ENCODE measurements at regions not wholly inside any gene's neighbourhood (a gene's known extent, or its start where the extent isn't known, plus 50 kb on each side); places are given as distances from the start of the nearest gene placed in this dataset.

GRCh38 chrX:65610481-65610880, 57.0 kb upstream of the MSN start:
- ATAC-seq, result no peak

DNA sequence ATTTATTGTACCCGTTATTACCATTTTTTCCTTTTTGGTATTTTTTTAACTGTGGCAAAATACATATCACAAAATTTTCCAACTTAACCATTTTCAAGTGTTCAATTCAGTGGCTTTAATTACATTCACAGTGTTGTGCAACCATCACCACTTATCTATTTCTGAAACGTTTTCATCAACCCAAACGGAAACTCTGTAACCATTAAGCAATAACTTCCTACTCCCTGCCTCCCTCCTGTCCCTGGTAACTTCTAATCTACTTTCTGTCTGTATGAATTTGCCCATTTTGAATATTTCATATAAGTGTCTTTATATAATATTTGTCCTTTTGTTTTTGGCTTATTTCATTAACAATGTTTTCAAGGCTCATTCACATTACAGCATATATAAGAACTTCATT, 57.4 kb upstream of the MSN start:
- TF ChIP-seq ZNF565 (CRISPR knock-in tag; conservative IDR thresholded peaks at IDR 0.05; ENCODE audit: low read depth) (no peak), POU6F1 (CRISPR knock-in tag; IDR thresholded peaks at IDR 0.05; ENCODE audit: borderline replicate concordance, low read depth) (no peak), ZNF70 (CRISPR knock-in tag; IDR thresholded peaks at IDR 0.05) (no peak), RARB (CRISPR knock-in tag; IDR thresholded peaks at IDR 0.05) (no peak)
- no peak for ATAC-seq

More at GRCh38 chrX:65610481-65610880, 57.0 kb upstream of the MSN start:
- TF ChIP-seq, protein P1, sequence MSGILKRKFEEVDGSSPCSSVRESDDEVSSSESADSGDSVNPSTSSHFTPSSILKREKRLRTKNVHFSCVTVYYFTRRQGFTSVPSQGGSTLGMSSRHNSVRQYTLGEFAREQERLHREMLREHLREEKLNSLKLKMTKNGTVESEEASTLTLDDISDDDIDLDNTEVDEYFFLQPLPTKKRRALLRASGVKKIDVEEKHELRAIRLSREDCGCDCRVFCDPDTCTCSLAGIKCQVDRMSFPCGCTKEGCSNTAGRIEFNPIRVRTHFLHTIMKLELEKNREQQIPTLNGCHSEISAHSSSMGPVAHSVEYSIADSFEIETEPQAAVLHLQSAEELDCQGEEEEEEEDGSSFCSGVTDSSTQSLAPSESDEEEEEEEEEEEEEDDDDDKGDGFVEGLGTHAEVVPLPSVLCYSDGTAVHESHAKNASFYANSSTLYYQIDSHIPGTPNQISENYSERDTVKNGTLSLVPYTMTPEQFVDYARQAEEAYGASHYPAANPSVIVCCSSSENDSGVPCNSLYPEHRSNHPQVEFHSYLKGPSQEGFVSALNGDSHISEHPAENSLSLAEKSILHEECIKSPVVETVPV (CRISPR knock-in tag; IDR thresholded peaks at IDR 0.05), result no peak
- TF ChIP-seq PPARA (CRISPR knock-in tag; IDR thresholded peaks at IDR 0.05; ENCODE audit: borderline replicate concordance) (no peak), ESRRG (CRISPR knock-in tag; IDR thresholded peaks at IDR 0.05) (no peak), GLIS3 (CRISPR knock-in tag; IDR thresholded peaks at IDR 0.05) (no peak), POU6F1 (CRISPR knock-in tag; IDR thresholded peaks at IDR 0.05; ENCODE audit: borderline replicate concordance, low read depth) (no peak), ZFP3 (CRISPR knock-in tag; IDR thresholded peaks at IDR 0.05) (no peak), ISL1 (CRISPR knock-in tag; IDR thresholded peaks at IDR 0.05) (no peak), TOX (CRISPR knock-in tag; IDR thresholded peaks at IDR 0.05; ENCODE audit: borderline replicate concordance) (no peak), ZFP30 (CRISPR knock-in tag; IDR thresholded peaks at IDR 0.05) (no peak), CSDC2 (CRISPR knock-in tag; IDR thresholded peaks at IDR 0.05) (no peak), TCF4 (CRISPR knock-in tag; IDR thresholded peaks at IDR 0.05; ENCODE audit: borderline replicate concordance) (no peak), BACH2 (CRISPR knock-in tag; IDR thresholded peaks at IDR 0.05; ENCODE audit: borderline replicate concordance) (no peak), OSR1 (CRISPR knock-in tag; IDR thresholded peaks at IDR 0.05) (no peak), ZNF70 (CRISPR knock-in tag; IDR thresholded peaks at IDR 0.05) (no peak), ZNF565 (CRISPR knock-in tag; conservative IDR thresholded peaks at IDR 0.05; ENCODE audit: low read depth) (no peak), ARNTL (CRISPR knock-in tag; IDR thresholded peaks at IDR 0.05; ENCODE audit: borderline replicate concordance, low read depth) (no peak), ZNF8 (CRISPR knock-in tag; IDR thresholded peaks at IDR 0.05) (no peak)
- TF ChIP-seq, protein P2, sequence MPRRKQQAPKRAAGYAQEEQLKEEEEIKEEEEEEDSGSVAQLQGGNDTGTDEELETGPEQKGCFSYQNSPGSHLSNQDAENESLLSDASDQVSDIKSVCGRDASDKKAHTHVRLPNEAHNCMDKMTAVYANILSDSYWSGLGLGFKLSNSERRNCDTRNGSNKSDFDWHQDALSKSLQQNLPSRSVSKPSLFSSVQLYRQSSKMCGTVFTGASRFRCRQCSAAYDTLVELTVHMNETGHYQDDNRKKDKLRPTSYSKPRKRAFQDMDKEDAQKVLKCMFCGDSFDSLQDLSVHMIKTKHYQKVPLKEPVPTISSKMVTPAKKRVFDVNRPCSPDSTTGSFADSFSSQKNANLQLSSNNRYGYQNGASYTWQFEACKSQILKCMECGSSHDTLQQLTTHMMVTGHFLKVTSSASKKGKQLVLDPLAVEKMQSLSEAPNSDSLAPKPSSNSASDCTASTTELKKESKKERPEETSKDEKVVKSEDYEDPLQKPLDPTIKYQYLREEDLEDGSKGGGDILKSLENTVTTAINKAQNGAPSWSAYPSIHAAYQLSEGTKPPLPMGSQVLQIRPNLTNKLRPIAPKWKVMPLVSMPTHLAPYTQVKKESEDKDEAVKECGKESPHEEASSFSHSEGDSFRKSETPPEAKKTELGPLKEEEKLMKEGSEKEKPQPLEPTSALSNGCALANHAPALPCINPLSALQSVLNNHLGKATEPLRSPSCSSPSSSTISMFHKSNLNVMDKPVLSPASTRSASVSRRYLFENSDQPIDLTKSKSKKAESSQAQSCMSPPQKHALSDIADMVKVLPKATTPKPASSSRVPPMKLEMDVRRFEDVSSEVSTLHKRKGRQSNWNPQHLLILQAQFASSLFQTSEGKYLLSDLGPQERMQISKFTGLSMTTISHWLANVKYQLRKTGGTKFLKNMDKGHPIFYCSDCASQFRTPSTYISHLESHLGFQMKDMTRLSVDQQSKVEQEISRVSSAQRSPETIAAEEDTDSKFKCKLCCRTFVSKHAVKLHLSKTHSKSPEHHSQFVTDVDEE (CRISPR knock-in tag; IDR thresholded peaks at IDR 0.05), result no peak

- TF ChIP-seq, protein P2 (CRISPR knock-in tag; IDR thresholded peaks at IDR 0.05), result no peak
- TF ChIP-seq GLIS3 (CRISPR knock-in tag; IDR thresholded peaks at IDR 0.05) (no peak), PPARA (CRISPR knock-in tag; IDR thresholded peaks at IDR 0.05; ENCODE audit: borderline replicate concordance) (no peak), CSDC2 (CRISPR knock-in tag; IDR thresholded peaks at IDR 0.05) (no peak), ZFP30 (CRISPR knock-in tag; IDR thresholded peaks at IDR 0.05) (no peak), POU6F1 (CRISPR knock-in tag; IDR thresholded peaks at IDR 0.05; ENCODE audit: borderline replicate concordance, low read depth) (no peak), ZC3H10 (CRISPR knock-in tag; IDR thresholded peaks at IDR 0.05) (no peak), OSR1 (CRISPR knock-in tag; IDR thresholded peaks at IDR 0.05) (no peak), ARNTL (CRISPR knock-in tag; IDR thresholded peaks at IDR 0.05; ENCODE audit: borderline replicate concordance, low read depth) (no peak), ESRRG (CRISPR knock-in tag; IDR thresholded peaks at IDR 0.05) (no peak), ZNF70 (CRISPR knock-in tag; IDR thresholded peaks at IDR 0.05) (no peak), ZNF8 (CRISPR knock-in tag; IDR thresholded peaks at IDR 0.05) (no peak), BACH2 (CRISPR knock-in tag; IDR thresholded peaks at IDR 0.05; ENCODE audit: borderline replicate concordance) (no peak)
- TF ChIP-seq, protein P1 (CRISPR knock-in tag; IDR thresholded peaks at IDR 0.05), result no peak
- ATAC-seq, result no peak
Observed at GRCh38 chrX:65609237-65609636, 58.2 kb upstream of the MSN start.
